ENCODE measurements at regions not wholly inside any gene's neighbourhood (a gene's known extent, or its start where the extent isn't known, plus 50 kb on each side); places are given as distances from the start of the nearest gene placed in this dataset.

- H3K4me1 ChIP-seq = peaks cover 0 to 2% (median 0%) of the 10 kb centered on the region in 12 donors
- no peaks in the 10 kb centered on the region for H3K27me3 ChIP-seq
- no peak overlapping the region for H3K27ac ChIP-seq
- ATAC-seq (no peak), DNase-seq (no peak)
- H3K4me3 ChIP-seq = no peak overlapping the region
- no peak for TF ChIP-seq POLR2A (IDR thresholded peaks at IDR 0.05)
- no peak for TF ChIP-seq CTCF (IDR thresholded peaks at IDR 0.05)
- WGBS, 4 donors = 11 to 32% (median 18%) methylated on average over 3 of the region's 3 CpGs
- no peaks in the 10 kb centered on the region for H3K36me3 ChIP-seq
- intact Hi-C loops (cut with DNase I) = no loop called here
- no peaks in the 10 kb centered on the region for H3K9me3 ChIP-seq
Observed at GRCh38 chr5:174832025-174832424, 107.6 kb downstream of the MSX2 start.

- H3K36me3 ChIP-seq = no peaks in the 10 kb centered on the region
- H3K4me1 ChIP-seq = peaks cover 0 to 2% (median 0%) of the 10 kb centered on the region in 12 donors
- TF ChIP-seq CTCF (IDR thresholded peaks at IDR 0.05) (no peak), POLR2A (IDR thresholded peaks at IDR 0.05) (no peak)
- H3K4me3 ChIP-seq = no peak overlapping the region
- DNase-seq (no peak), ATAC-seq (no peak)
- intact Hi-C loops (cut with DNase I) = no loop called here
- no peaks in the 10 kb centered on the region for H3K27me3 ChIP-seq
- no peak overlapping the region for H3K27ac ChIP-seq
- WGBS, 4 donors = 60 to 78% (median 70%) methylated on average over 2 of the region's 2 CpGs
- H3K9me3 ChIP-seq = no peaks in the 10 kb centered on the region
Observed at GRCh38 chr5:174831031-174831660, 106.8 kb downstream of the MSX2 start.

- H3K9me3 ChIP-seq = no peaks in the 10 kb centered on the region
- TF ChIP-seq POLR2A (IDR thresholded peaks at IDR 0.05) (no peak), CTCF (IDR thresholded peaks at IDR 0.05) (no peak)
- intact Hi-C loops (cut with DNase I) = no loop called here
- DNase-seq (no peak), ATAC-seq (peak in 1 of 4 donors; percentile 31)
- no peaks in the 10 kb centered on the region for H3K27me3 ChIP-seq
- H3K4me1 ChIP-seq = peaks cover 0 to 2% (median 0%) of the 10 kb centered on the region in 12 donors
- H3K4me3 ChIP-seq = no peak overlapping the region
- H3K27ac ChIP-seq = peak overlapping the region in 9 of 12 donors; percentile 5 to 67 (median 48)
- 58 to 69% (median 61%) methylated on average over 5 of the region's 5 CpGs for WGBS, 4 donors
- no peaks in the 10 kb centered on the region for H3K36me3 ChIP-seq
Observed at GRCh38 chr5:174829511-174829864, 105.1 kb downstream of the MSX2 start.

GRCh38 chr5:174828804-174829510 lies 104.6 kb downstream of the MSX2 start:
- no peaks in the 10 kb centered on the region for H3K36me3 ChIP-seq
- TF ChIP-seq CTCF (IDR thresholded peaks at IDR 0.05) = no peak
- intact Hi-C loops (cut with DNase I) = no loop called here
- DNase-seq = no peak
- no peaks in the 10 kb centered on the region for H3K9me3 ChIP-seq
- ATAC-seq = peak in 2 of 4 donors; percentile 45 to 73
- peak overlapping the region in 8 of 12 donors; percentile 5 to 67 (median 45) for H3K27ac ChIP-seq
- no peaks in the 10 kb centered on the region for H3K27me3 ChIP-seq
- H3K4me1 ChIP-seq = peaks cover 0 to 2% (median 0%) of the 10 kb centered on the region in 12 donors
- H3K4me3 ChIP-seq = no peak overlapping the region
- WGBS, 4 donors = 54 to 65% (median 56%) methylated on average over 10 of the region's 10 CpGs

Measured in heart left ventricle (tissue), 16 donors.